ENCODE measurements at regions not wholly inside any gene's neighbourhood (a gene's known extent, or its start where the extent isn't known, plus 50 kb on each side); places are given as distances from the start of the nearest gene placed in this dataset.
"Not testable (repeated sequence)": the region's sequence is repeated elsewhere in the genome, so short reads cannot be mapped to it uniquely, and the experiment has no call there.

DNA sequence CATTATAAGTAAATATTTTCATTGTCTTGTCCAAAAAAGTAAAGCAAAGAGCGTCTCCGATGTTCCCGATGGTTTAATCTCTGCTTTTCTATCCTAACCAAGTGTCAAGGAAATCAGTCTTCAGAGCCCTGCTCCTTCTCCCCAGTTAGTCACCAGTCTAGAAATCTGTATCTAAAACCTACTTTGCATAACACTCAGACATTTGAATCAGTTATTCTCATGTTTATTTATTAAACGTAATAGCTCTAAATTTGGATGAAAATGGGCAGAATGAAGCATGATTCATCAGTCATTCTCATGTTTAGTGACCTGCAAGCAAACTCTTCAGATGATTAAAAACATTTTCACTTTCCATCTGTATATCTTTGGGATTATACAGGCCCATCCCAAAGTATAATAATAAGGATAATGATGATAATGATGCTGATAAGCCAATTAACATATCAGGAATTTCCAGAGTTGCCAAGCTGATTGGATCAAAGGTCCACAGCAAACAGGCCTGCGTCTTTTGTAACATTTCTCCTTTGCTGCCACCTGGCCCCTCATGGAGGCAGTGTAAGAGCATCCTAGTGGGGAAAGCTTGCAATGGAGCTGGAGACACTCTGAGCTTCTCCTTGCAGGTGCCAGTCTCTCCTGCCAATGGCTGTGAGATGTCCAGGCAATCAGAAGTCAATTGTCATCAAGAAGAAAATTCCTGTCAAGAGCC, 273.9 kb downstream of the IGSF11 start:
- ATAC-seq: no peak

DNA sequence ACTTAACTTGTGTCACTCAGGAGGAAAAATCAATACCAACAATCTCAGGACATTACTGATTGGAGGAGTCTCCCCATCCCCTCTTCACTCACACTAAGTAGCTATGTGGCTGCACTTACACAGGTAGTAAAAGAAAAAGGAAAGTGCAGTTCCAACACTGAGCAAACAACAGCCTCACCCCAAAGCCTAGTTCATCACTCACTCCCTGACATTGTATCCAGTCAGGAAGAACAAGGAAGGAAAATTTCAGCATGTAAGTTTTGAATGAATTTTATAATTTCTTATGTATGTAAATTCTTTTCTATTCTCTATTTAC, 273.4 kb downstream of the IGSF11 start:
- no peak for ATAC-seq

DNA sequence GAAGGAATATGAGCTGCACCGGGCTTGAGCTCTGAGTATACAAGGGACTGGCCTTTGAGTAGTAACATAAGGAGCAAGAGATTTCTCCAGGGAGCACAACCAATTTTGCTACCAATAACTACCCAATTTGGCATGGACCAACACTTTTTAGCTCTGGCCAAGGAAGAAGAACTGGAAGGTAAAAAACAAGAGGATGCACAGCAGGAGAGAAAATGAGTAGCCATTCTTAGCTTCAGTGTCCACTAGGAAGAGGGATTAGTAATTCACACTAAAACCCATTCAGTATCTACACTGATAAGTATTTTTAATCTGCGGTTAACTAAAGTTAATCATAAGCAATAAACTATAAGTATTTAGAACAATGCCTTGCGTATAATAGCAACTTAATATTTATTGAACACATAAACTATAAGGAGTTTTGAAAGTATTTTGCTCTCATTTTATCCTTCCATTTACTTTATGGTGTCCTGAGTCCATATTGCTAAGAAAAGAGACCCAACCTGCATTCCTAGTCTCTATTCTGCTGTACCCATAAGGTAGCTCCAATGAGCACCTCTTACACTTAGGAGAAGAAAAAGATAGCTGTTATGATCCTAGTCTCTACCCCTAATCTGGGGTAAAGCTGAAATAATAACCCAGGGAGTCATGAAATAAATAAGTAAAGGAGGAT, 268.9 kb downstream of the IGSF11 start:
- no peak for ATAC-seq

DNA sequence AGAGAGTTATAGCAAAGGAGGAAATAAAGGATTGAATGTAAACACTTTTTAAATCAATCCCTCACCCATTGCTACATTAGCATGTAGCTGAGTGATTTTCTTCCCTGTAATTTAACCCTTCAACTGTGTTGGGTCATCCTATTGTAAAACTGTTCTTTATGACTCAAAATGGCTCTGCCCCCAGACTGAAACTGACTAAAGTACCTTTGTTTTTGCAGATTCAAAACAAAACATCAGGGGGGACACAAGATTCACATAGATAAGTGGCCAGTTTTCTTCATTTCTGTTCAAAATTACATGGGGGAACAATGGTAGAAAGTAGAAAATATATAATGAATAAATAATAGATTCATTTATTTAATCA, 268.4 kb downstream of the IGSF11 start:
- ATAC-seq: no peak

DNA sequence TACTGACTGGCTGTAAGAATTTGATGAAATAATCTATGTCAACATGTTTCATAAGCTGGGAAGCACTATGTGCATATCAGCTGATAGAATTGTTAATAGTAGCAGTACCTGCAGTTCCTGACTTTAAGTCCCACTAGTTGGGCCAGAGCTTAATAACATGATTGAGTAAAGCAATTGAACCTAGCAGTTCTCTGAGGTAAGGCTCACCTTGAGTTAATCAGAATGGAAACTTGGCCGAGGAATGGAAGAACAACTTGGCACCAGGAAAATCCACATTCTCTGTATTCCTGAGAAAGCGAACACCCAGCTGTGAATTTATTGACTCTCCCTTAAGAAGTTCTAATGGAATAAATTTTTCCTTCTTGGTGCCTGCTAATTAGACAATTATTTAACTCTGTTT, 262.6 kb downstream of the IGSF11 start:
- ATAC-seq: no peak

DNA sequence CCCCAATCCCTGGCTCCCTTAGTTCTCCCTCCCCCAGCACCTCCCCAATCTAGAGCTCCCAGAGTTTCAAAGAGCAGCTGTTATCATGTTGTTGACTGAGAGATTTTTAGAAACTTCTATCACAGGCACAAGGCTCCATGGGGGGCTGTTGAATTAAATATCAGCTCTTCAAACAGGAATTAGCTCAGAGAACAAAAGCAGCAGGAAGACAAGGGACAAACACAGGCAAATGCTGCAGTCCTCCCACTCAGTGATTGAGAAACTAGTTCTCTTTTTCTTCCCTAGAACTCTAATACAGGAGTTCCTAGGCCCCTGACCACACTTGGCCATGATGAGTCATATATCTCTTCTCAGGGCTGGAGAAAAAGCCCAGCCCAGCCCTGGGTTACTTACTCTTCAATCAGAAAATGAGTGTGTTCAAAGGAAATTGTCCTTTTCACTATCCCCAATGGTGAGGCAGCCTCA, 262.1 kb downstream of the IGSF11 start:
- ATAC-seq: no peak

DNA sequence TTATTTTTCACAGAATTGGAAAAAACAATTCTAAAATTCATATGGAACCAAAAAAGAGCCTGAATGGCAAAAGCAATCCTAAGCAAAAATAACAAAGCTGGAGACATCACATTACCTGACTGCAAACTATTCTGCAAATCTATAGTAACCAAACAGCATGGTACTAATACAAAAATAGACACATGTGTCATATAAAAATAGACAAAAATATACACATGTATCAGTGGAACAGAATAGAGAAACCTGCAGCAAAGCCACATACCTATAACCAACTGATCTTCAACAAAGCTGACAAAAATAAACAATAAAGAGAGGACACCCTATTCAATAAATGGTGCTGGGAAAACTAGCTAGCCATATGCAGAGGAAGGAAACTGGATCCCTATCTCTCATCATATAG, 259.6 kb downstream of the IGSF11 start:
- ATAC-seq: no peak

DNA sequence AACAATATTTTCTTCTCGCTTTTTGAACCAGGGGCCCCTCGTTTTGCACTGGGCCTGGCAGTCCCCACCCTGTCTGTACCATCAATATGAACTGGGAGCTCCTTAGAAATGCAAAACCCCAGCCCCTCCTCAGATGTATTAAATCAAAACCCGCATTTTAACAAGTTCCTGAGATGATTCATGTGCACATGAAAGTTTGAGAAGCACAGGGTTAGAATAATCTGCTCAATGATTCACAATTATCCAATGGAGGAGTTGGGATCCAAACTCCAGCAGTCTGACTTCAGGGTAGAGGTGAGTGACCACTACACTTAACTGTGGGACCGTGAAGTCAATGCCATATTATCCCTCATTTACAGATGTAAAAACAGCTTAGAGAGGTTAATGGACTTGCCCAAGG, 256.4 kb downstream of the IGSF11 start:
- ATAC-seq: no peak

DNA sequence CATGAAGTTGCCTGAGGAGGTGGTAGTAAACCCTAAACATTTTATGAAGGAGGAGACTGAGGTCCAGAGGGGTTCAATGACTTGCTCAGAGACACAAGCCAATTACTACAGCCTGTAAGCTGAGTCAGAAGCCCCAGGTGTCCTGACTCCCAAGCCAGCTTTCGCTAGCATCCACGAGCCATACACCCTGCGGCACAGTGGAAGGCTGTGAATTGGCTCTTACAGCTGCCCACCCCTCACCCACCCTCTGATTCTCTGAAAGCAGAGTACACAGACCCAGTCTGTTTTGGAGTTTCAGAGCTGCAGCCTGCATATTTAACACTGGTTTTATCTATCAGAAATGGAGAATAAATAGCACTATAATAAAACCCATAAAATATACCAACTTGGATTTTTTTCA, 253.4 kb downstream of the IGSF11 start:
- no peak for ATAC-seq

DNA sequence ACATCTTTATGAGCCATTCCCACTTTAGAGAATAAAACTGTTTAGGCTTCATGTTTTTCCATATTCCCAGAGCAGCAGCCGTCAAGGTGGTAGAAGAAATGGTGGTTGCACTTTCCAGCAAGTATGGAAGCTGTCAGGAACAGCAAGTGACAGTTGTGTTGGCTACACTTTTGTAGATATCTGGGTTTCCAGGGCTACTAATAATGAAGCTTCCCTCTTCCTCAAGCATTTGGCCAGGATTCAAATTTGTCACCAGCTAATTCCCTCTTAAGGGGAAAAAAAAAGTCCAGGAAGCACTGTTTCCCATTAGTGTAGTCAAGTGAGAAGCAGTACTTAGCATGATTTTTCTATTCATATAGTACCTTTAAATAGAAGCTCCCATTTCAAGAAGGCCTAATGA, 252.8 kb downstream of the IGSF11 start:
- ATAC-seq: no peak

DNA sequence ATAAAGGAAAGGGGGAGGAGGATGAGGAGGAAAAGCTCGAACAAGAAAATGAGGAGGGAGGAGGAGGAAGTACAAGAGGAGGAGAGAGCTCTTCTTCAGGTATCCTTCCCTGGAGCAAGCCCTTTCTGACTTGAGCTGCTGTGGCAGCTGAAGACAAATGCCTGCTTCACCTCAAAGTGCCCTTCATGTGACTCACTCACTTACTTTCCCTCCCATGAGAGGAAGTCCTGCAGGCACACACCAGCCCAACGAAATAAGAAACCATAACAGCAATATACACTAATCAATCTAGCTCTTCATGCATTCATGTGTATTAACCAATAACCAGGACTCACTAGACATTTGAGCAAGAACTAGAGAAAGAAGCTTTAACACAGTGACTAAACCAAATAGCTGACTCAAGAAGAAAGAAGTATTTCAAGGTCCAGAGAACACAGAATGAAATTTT, 251.9 kb downstream of the IGSF11 start:
- peak; percentile 32 for ATAC-seq

DNA sequence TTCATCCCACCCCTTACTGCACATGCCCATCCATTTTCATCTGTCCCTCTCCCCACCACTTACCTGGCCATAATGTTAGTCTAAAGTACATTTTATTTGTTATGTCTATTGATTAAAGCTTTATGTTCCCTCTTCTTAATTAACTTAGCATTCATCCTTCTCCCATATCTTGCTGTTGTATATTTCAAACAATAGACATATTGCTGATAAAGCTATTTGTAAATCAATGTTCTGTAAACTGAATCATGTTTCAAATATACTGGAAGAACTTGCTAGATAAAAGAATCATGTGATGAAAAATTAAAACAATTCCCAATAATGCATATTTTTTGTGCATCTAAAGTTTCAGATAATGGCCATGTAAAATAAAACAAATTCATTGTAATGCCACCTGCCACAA, 249.2 kb downstream of the IGSF11 start:
- ATAC-seq: no peak

DNA sequence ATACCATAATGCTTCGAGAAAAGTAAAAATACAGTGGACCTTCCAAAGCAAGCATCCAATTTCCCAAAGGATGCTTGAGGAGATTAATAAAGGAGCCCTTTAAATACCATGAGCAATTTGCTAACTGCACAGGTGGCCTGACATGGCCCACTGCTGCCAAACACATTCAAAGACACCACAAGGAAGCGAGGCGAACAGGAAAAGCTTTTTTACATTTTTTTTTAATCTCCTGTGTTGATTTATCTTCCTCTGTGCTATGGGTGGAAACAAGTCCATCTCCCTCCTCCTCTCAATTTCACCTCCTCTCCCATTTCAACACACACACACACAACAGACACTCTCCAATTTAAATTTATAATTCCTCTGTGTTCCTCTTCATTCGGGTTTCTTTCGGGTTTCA, 243.4 kb downstream of the IGSF11 start:
- no peak for ATAC-seq

DNA sequence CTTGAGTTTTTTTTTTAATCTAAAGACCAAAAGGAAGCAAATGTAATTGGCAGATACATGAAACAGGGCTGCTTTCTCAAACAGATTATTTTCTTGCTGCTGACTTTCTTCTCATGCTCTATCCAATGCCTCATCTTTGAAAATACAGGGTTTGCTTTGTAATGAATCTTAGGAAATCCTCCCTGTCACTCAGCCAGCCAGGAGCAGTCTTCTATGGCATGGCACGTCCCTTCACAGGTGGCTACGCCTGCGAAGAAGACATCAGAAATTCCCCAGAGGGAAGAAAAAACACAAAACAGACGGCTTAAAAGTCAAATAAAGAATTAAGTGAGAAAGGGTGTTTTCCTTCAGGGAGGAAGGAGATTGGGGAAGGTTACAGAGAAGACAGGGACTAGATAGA, 242.5 kb downstream of the IGSF11 start:
- ATAC-seq: no peak

DNA sequence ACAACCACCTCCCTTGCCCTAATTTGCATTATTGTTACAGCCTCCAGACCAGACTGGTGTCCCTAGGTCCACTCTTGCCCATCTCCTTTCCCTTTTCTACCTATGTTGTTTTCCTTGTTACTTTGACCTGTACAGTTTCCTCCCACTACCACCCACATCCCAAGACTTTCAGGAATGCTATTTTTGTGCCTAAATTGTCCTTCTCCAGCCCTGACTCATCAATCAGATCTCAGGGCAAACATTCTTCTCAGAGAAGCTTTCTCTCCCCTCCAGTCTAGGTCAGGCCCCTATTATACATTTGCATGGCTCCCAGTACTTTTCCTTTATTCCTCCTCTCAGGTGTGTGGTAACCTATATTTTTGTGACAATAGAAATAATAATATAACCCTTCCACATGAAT, 241.5 kb downstream of the IGSF11 start:
- no peak for ATAC-seq

DNA sequence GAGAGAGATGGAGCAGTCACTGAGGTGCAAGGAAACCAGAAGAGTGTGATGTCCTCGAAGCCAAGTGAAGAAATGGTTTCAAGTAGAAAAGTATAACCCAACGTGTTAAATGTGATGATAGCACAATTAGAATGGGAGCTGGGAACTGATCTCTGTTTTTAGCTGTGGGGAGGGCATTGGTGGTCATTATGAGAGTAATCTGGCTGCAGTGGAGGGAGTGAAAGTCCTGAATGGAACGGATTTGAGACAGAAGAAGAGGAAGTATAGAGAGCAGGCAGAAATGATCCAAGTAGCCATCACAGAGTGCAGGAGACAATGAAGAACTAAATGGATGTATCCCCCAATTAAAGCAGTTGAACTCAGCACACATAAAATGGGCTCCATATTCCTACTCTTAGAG, 235.3 kb downstream of the IGSF11 start:
- ATAC-seq: no peak

DNA sequence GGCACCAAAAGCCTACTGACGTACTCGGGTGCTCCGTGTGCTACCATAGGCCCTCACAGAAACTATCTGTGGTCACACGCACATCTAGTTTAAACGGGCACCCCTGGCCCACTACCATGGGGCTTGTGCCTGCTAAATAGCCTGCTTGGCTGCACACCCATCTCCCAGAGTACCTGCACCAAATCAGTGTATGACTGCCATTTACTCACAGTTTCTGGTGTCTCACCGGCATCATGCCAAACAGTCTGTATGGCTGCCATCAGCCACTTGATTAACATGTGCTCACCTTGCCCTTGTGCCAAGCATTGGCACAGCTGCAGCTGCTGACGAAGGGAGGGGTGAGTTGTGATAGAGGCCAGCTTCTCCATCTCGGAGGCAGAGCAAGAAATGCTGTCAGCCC, 232.7 kb downstream of the IGSF11 start:
- no peak for ATAC-seq

DNA sequence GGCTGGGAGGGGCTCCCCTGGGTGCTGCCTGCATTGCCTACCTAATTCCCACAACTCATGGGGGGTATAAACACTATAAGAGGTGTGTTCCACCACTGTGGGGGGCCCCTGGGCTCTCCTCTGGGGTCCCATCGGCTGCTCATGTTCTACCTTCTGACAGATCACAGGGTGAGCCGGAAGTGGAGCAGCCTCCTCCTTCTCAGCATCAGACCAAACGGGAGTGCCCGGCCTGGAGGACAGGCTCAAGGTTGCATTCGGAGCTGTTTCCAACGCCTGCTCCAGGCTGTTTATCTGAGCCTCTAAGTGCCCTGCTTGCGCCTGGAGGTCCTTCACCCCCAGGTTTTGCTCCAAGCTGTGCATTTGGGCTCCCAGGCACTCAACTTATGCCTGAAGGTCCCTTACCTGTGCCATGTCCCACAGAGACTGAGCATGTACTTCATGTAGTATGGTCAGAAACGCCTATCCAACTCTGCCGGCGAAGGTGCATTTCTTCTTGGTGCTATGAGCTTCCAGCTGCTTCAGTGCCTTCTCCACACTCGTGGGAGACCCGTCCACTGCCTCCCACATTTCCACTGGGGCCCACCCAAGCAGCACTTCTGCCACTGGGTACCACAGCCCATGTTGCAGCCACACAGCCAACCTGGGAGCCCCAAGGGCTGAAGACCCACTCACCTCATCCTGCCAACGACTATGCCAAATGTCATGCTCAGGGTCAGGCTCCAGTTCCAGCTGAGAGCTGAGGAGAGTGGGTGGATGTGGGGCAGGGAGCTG, 232.1 kb downstream of the IGSF11 start:
- no peak for ATAC-seq

DNA sequence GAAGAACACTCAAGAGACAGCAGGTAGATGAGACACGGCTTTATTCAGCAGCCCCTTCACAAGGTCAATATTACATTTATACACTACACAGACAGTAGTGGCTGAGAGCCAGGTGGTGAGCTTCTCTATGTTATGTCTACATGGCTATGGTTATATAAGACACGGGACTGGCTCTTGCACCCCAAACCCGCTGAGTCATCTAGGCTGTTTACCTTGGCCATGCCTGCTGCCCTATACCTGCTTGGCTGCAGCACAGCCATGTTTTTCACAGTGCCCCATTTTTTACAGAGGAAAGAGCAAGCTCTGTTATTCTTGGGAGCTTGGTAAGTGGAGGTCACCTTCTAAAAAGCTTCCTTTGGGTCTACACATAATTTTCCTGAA, 231.6 kb downstream of the IGSF11 start:
- no peak for ATAC-seq

DNA sequence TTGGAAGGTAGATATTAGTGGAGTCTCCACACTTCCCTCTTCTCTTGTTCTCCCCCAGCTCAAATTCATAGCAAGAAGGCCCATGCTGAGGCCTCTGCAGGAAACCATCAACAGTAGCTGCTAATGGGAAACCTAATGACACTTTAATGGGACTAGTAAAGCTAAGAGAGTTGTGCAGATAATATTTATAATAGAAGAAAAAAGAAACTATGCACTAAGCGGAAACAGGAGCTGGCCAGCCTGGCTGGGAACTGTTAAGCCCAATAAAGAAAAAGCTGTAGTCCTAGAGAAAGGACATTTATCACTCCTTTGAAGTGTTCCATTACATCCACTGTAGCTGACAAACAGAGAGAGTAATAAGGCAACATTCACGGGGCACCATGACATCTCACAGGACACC, 229.6 kb downstream of the IGSF11 start:
- no peak for ATAC-seq

DNA sequence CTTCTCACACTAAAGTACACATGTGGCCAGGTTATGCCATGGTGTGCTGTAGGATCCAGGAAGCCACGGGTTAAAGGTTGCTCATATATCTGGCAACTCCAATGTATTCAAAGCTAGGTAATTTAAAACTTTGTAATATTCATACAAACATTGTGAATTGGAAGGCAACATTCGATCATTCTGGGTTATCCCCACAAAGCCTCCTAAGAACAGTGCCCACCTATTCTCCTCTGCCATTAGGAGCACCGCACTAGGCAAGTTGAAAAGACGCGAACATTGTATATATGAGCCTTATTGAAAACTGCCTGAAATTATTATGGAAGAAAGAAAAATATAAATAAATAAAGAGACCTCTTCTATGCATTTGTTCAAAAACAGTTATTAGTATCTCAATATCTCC, 228.2 kb downstream of the IGSF11 start:
- no peak for ATAC-seq

DNA sequence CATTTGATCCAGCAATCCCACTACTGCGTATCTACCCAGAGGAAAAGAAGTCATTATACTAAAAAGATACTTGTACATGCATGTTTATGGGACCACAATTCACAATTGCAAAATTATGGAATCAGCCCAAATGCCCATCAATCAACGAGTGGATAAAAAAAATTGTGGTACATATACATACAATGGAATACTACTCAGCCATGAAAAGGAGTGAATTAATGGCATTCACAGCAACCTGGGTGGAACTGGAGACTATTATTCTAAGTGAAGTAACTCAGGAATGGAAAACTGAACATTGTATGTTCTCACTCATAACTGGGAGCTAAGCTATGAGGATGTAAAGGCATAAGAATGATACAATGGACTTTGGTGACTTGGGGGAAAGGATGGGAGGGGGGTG, 227.3 kb downstream of the IGSF11 start:
- ATAC-seq: not testable (repeated sequence)

DNA sequence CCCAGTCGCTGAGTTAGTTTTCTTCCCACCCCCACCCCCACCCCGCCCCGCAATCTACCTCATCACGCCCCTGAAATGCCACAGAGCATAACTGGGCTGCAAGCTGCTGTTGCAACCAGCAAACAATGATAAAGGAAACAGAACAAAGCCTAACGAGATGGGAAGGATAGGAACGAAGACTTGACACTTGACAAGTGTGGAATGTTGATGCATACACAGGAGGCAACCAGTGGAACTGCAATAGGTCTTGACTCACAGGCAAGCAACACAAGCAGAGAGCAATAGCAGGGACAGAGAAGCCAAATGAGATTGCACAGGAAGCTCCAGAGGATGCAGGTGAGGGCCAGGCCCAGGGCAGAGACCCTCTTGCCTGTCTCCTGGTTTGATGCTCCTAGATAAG, 225.9 kb downstream of the IGSF11 start:
- ATAC-seq: no peak
